Endothelial cell of umbilical vein (primary cell): ENCODE measurements at regions not wholly inside any gene's neighbourhood (a gene's known extent, or its start where the extent isn't known, plus 50 kb on each side); places are given as distances from the start of the nearest gene placed in this dataset.

ENCODE experiments used
- BruUV-seq: library from RNA; stranded (reverse); fragments of 400-500 nt; replicated peaks from 2 replicates; lab custom pipeline; 2021; lab: Mats Ljungman, UMichigan
- CTCF ChIA-PET: fragments of 300-600, 350-600 bp; sonication (Branson Sonifier 250); formaldehyde crosslinking; loops from one replicate; lab custom pipeline; 2021; ENCODE audit warnings: antibody characterized with exemption, inconsistent platforms; lab: Charles Lee
- POLR2A ChIA-PET: fragments of 300-600, 350-600 bp; sonication (Branson Sonifier 250); formaldehyde crosslinking; loops from one replicate; lab custom pipeline; 2021; ENCODE audit warnings: antibody characterized with exemption, inconsistent platforms; lab: Charles Lee
- DNase-seq: peaks from one replicate; pipeline ENCODE4 v3.0.0-alpha.2; 2011; ENCODE audit warnings: low read depth, low spot score
- FAIRE-seq: peaks from 2 replicates; lab custom pipeline; 2011; peaks lifted over from hg19 to GRCh38; lab: Jason Lieb, UNC
- H2AFZ ChIP-seq: 2 replicates; pipeline ENCODE4 v1.6.0; 2012; ENCODE audit warnings: low read depth, low read length, control low read depth, inconsistent platforms
- H3K27ac ChIP-seq: 2 replicates; pipeline ENCODE4 v1.5.1; 2011; ENCODE audit warnings: low read depth, mild to moderate bottlenecking, control low read depth, low read length, moderate library complexity; ENCODE audit not compliant: insufficient read depth
- H3K27me3 ChIP-seq, 2 experiments: 2 replicates each; pipeline versions ENCODE4 v1.6.0 to v1.6.1; 2011; ENCODE audit warnings: low read length in 2 of 2, mixed read lengths in 1 of 2; ENCODE audit not compliant: control insufficient read depth in 2 of 2, insufficient read depth in 2 of 2
- H3K36me3 ChIP-seq, 2 experiments: 2 replicates in 1 of 2; 3 replicates in 1 of 2; pipeline ENCODE4 v1.5.1; 2011; ENCODE audit warnings: low read length in 2 of 2, mild to moderate bottlenecking in 1 of 2, moderate library complexity in 1 of 2; ENCODE audit not compliant: control insufficient read depth in 2 of 2, insufficient read depth in 2 of 2; ENCODE audit errors: extremely low read depth in 1 of 2
- H3K4me1 ChIP-seq: 3 replicates; pipeline ENCODE4 v1.5.1; 2011; ENCODE audit warnings: mild to moderate bottlenecking, low read length; ENCODE audit not compliant: control insufficient read depth, insufficient read depth; ENCODE audit errors: extremely low read depth
- H3K4me2 ChIP-seq: 2 replicates; pipeline ENCODE4 v1.6.1; 2011; ENCODE audit warnings: low read length, control low read depth, mixed read lengths; ENCODE audit not compliant: insufficient read depth
- H3K4me3 ChIP-seq, 3 experiments: fragments of 200-600 bp in 1 of 3; sonication (generic), shearing (Covaris generic) in 1 of 3; replicated peaks in 1 of 3; 2 replicates each; pipeline ENCODE4 v1.5.1; 2011 to 2016; ENCODE audit warnings: control low read depth in 3 of 3, low read length in 3 of 3, mild to moderate bottlenecking in 2 of 3, inconsistent platforms in 1 of 3, low read depth in 1 of 3, moderate library complexity in 1 of 3; ENCODE audit not compliant: insufficient read depth in 1 of 3
- H3K79me2 ChIP-seq: 2 replicates; pipeline ENCODE4 v1.6.0; 2012; ENCODE audit warnings: low read length, inconsistent platforms; ENCODE audit not compliant: control insufficient read depth, insufficient read depth
- H3K9ac ChIP-seq: replicated peaks from 2 replicates; pipeline ENCODE3; 2011; ENCODE audit warnings: low read length, control low read depth; ENCODE audit not compliant: insufficient read depth; ENCODE audit errors: extremely low read depth
- H3K9me1 ChIP-seq: replicated peaks from 3 replicates; pipeline ENCODE4 v1.6.0; 2011; ENCODE audit warnings: mild to moderate bottlenecking, low read length; ENCODE audit not compliant: control insufficient read depth, insufficient read depth; ENCODE audit errors: extremely low read depth
- H3K9me3 ChIP-seq: replicated peaks from 2 replicates; pipeline ENCODE4 v1.5.1; 2012; ENCODE audit warnings: low read length, inconsistent platforms; ENCODE audit not compliant: control insufficient read depth, insufficient read depth
- H4K20me1 ChIP-seq: replicated peaks from 2 replicates; pipeline ENCODE3; 2011; ENCODE audit warnings: mild to moderate bottlenecking, low read length; ENCODE audit not compliant: control insufficient read depth, insufficient read depth; ENCODE audit errors: extremely low read depth
- CTCF ChIP-seq, 2 donors: IDR thresholded peaks; 1 replicate in 1 of 2; 2 replicates in 1 of 2; pipeline ENCODE4 v1.5.1; 2011; ENCODE audit warnings: low read length in 2 of 2, mild to moderate bottlenecking in 2 of 2, moderate library complexity in 2 of 2, control low read depth in 1 of 2, inconsistent platforms in 1 of 2, low read depth in 1 of 2; ENCODE audit not compliant: insufficient read depth in 1 of 2; ENCODE audit errors: extremely low read depth in 1 of 2
- EZH2 ChIP-seq: IDR thresholded peaks from 2 replicates; pipeline ENCODE4 v1.6.1; 2012; ENCODE audit warnings: borderline replicate concordance, low read depth, mild to moderate bottlenecking, moderate library complexity, low read length, inconsistent platforms; ENCODE audit not compliant: severe bottlenecking
- FOS ChIP-seq: IDR thresholded peaks from 2 replicates; pipeline ENCODE4 v1.6.1; 2011; ENCODE audit warnings: mild to moderate bottlenecking, low read length, moderate library complexity, borderline replicate concordance; ENCODE audit not compliant: insufficient read depth
- GATA2 ChIP-seq: IDR thresholded peaks from 2 replicates; pipeline ENCODE4 v1.7.0; 2011; ENCODE audit warnings: low read depth, mild to moderate bottlenecking, moderate library complexity, mixed read lengths, low read length; ENCODE audit not compliant: insufficient read length, insufficient read depth
- JUN ChIP-seq: IDR thresholded peaks from 2 replicates; pipeline ENCODE4 v1.6.1; 2011; ENCODE audit warnings: borderline replicate concordance, low read depth; ENCODE audit not compliant: insufficient read length, insufficient read depth
- MAX ChIP-seq: IDR thresholded peaks from 2 replicates; pipeline ENCODE4 v1.6.1; 2011; ENCODE audit not compliant: insufficient read depth, insufficient read length
- MYC ChIP-seq: IDR thresholded peaks from one replicate; pipeline ENCODE4 v1.6.1; 2011; ENCODE audit warnings: mild to moderate bottlenecking, low read depth, low read length
- POLR2A ChIP-seq: IDR thresholded peaks from 2 replicates; pipeline ENCODE4 v1.6.1; 2012; ENCODE audit warnings: low read depth, mild to moderate bottlenecking, control low read depth, low read length
- POLR2AphosphoS5 ChIP-seq: IDR thresholded peaks from 2 replicates; pipeline ENCODE4 v1.6.1; 2012; ENCODE audit warnings: low read depth, mild to moderate bottlenecking, control low read depth, low read length, moderate library complexity; ENCODE audit not compliant: insufficient read depth
- dilution Hi-C: fragments of 300-500 bp; cut with MboI; formaldehyde crosslinking; loops from one replicate; pipeline ENCODE4 v1.15.0; 2019; ENCODE audit warnings: low sequenced_read_pairs; ENCODE audit not compliant: extremely low pct_ligation_motif_present
- intact Hi-C: fragments of 100-400 bp; cut with micrococcal nuclease; formaldehyde crosslinking; loops from one replicate; pipeline ENCODE4 v1.10.0; 2022

GRCh38 chr2:19689646-19690168, 212.1 kb downstream of the TTC32 start:
- dilution Hi-C loops, result no loop called here
- no peak for DNase-seq

More at GRCh38 chr2:19689646-19690168, 212.1 kb downstream of the TTC32 start:
- Histone ChIP-seq H3K4me3 (no peak overlapping the region), H3K9me3 (no peaks in the 10 kb centered on the region), H3K27ac (no peak overlapping the region), H3K27me3 (no peaks in the 10 kb centered on the region), H3K9me1 (no peaks in the 10 kb centered on the region), H3K4me2 (no peak overlapping the region), H3K36me3 (no peaks in the 10 kb centered on the region), H3K9ac (no peak overlapping the region), H2AFZ (no peak overlapping the region), H3K4me1 (no peaks in the 10 kb centered on the region), H4K20me1 (no peaks in the 10 kb centered on the region), H3K79me2 (no peaks in the 10 kb centered on the region)
- no peak for FAIRE-seq
- BruUV-seq, result no TSS peak
- CTCF ChIA-PET, result no interaction called here
- TF ChIP-seq JUN (no peak), POLR2AphosphoS5 (no peak), CTCF (IDR thresholded peaks at IDR 0.05; ENCODE audit: extremely low read depth in 1 of 2, insufficient read depth in 1 of 2, low read depth in 1 of 2, low read length in 2 of 2) (no peak), FOS (no peak), EZH2 (no peak), MYC (no peak), MAX (no peak), GATA2 (no peak), POLR2A (no peak)
- intact Hi-C loops, result no loop called here
- POLR2A ChIA-PET, result no interaction called here
